ENCODE measurements at regions not wholly inside any gene's neighbourhood (a gene's known extent, or its start where the extent isn't known, plus 50 kb on each side); places are given as distances from the start of the nearest gene placed in this dataset.
A peak's percentile ranks its signal among the peaks of the same experiment; 100 is the strongest.

DNA sequence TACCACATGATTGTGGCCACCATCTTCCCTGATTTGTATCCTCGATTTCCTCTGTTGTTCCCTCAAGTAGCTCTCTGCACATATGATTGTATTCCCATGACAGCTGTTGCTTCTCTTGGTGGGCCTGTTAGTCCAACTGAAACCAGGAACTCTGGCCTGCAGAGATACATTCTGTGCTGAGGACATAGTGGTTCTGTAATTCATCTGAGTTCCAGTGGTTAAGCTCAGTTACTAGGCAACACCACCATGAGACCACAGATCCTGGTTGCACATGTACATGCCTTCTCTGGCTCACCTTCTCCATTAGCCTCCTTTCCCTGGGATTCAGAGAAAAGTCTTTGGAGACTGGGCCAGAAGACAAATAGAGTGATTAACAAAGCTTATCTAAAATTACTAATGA lies 172.1 kb upstream of the SLC7A11 start:
- no peaks in the 10 kb centered on the region for H3K4me1 ChIP-seq (ENCODE audit: control insufficient read depth, insufficient read depth, low read length)
- H3K9ac ChIP-seq (ENCODE audit: low read depth, low read length) = no peak overlapping the region
- no peak overlapping the region for H3K4me2 ChIP-seq (ENCODE audit: low read length)
- H3K4me3 ChIP-seq (ENCODE audit: low read length) = no peak overlapping the region
- no peaks in the 10 kb centered on the region for H3K36me3 ChIP-seq (ENCODE audit: insufficient read depth, low read length)
- no peaks in the 10 kb centered on the region for H3K27me3 ChIP-seq (ENCODE audit: control insufficient read depth, insufficient read depth, low read length)
- no peaks in the 10 kb centered on the region for H3K9me3 ChIP-seq (replicated peaks; ENCODE audit: low read length)

DNA sequence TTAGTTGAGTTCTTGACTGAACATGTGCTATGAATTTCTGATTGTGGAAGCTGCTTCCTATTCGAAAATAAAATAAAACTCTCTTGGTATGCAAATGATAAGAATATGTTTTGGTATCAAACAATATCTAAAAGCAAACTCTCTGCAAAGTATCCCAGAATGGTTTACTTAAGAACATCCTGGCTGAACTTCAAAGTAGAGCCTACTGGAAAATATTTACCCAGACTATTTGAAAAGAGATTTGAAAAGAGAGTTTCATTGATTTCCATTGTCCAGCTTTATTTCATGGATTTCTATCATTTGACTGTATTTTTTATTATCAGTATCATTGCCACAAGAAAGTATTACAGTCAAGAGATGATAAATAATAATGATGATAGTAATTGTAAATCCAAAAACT lies 171.1 kb upstream of the SLC7A11 start:
- no peak overlapping the region for H3K4me3 ChIP-seq (ENCODE audit: low read length)
- H3K9ac ChIP-seq (ENCODE audit: low read depth, low read length) = no peak overlapping the region
- H3K4me2 ChIP-seq (ENCODE audit: low read length) = no peak overlapping the region
- H3K36me3 ChIP-seq (ENCODE audit: insufficient read depth, low read length) = no peaks in the 10 kb centered on the region
- no peaks in the 10 kb centered on the region for H3K27me3 ChIP-seq (ENCODE audit: control insufficient read depth, insufficient read depth, low read length)
- H3K4me1 ChIP-seq (ENCODE audit: control insufficient read depth, insufficient read depth, low read length) = no peaks in the 10 kb centered on the region
- no peaks in the 10 kb centered on the region for H3K9me3 ChIP-seq (replicated peaks; ENCODE audit: low read length)

DNA sequence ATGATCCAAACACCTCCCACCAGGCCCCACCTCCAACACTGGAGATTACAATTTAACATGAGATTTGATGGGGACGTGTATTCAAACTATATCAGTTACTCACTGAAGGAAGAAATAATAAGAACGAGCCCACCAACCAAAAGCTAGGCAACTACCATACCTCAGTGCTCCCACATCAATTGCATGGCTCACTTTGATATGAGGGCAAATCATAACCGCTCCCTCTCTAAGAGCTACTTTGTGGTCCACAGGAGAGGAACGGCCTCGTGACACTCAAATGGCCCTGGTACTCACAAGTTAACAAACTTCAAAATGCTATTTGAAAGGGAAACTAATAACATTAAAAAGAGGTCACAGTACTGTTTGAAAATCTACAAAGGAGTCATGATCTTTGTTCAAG lies 170.7 kb upstream of the SLC7A11 start:
- H3K4me1 ChIP-seq (ENCODE audit: control insufficient read depth, insufficient read depth, low read length) = no peaks in the 10 kb centered on the region

DNA sequence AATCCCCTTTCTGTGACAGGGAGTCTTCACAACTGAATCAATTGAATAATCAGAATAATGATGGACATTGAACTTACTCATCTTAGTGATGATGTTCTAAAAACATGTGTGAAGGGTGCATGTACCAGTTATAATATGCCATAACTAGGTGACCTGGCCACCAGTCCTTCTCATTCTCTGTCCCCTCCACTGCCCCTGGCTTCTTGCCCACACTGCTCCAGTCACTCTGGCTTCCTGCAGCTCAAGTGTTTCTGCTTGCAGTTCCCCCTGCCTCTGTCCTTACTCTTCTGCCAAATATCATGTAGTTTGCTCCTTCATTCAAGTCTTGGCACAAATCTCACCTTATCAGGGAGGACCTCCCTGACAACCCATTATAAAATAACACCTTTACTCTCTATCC lies 168.1 kb upstream of the SLC7A11 start:
- Histone ChIP-seq H3K4me2 (ENCODE audit: low read length) (no peak overlapping the region), H3K9me3 (replicated peaks; ENCODE audit: low read length) (no peaks in the 10 kb centered on the region), H3K4me3 (ENCODE audit: low read length) (no peak overlapping the region), H3K27me3 (ENCODE audit: control insufficient read depth, insufficient read depth, low read length) (no peaks in the 10 kb centered on the region), H3K4me1 (ENCODE audit: control insufficient read depth, insufficient read depth, low read length) (peaks cover 19% of the 10 kb centered on the region), H3K9ac (ENCODE audit: low read depth, low read length) (no peak overlapping the region), H3K36me3 (ENCODE audit: insufficient read depth, low read length) (no peaks in the 10 kb centered on the region)

More for the DNA sequence above, 170.7 kb upstream of the SLC7A11 start:
- Histone ChIP-seq H3K36me3 (ENCODE audit: insufficient read depth, low read length) (no peaks in the 10 kb centered on the region), H3K9me3 (replicated peaks; ENCODE audit: low read length) (no peaks in the 10 kb centered on the region), H3K4me2 (ENCODE audit: low read length) (no peak overlapping the region), H3K4me3 (ENCODE audit: low read length) (no peak overlapping the region), H3K9ac (ENCODE audit: low read depth, low read length) (no peak overlapping the region), H3K27me3 (ENCODE audit: control insufficient read depth, insufficient read depth, low read length) (no peaks in the 10 kb centered on the region)

DNA sequence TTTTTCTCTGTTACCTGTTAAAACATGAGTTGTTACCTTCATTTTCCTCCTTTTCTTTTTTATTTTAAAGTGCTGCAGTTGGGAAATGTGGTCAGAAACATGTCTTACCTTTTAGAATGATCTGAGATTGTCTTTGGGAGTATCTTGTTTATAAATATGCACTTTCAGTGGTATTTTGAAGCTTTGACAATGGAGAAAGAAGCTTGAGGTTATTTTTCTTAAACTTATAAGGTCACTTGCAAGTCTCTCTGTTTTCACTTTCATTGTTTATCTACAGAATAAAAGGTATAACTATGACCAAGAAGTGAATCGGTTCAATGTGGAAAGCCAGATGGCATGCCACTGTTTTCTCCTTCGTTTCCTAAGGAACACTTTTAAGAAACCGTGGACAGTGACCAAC lies 167.5 kb upstream of the SLC7A11 start:
- Histone ChIP-seq H3K9me3 (replicated peaks; ENCODE audit: low read length) (no peaks in the 10 kb centered on the region), H3K9ac (ENCODE audit: low read depth, low read length) (no peak overlapping the region), H3K36me3 (ENCODE audit: insufficient read depth, low read length) (no peaks in the 10 kb centered on the region), H3K4me2 (ENCODE audit: low read length) (no peak overlapping the region), H3K4me3 (ENCODE audit: low read length) (no peak overlapping the region), H3K27me3 (ENCODE audit: control insufficient read depth, insufficient read depth, low read length) (no peaks in the 10 kb centered on the region), H3K4me1 (ENCODE audit: control insufficient read depth, insufficient read depth, low read length) (peaks cover 23% of the 10 kb centered on the region)

DNA sequence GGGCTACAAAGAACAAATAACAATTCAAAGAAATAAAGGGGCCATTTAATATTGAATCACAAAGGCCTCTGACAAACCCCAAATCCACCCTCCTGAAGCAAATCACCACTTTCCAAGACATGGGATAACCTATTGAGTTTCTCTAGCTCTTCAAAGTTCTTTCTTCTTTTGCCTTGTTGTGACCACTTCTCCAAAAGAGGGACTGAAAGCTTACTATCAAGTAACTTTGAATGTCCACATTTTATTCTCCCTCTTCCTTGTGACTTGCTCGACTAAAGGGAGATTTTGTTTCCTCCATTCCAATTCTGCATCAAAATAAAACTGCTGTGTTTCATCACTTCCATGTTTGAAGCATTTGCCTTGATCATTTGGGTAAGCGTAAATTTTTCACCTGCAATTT lies 166.6 kb upstream of the SLC7A11 start:
- Histone ChIP-seq H3K9me3 (replicated peaks; ENCODE audit: low read length) (no peaks in the 10 kb centered on the region), H3K9ac (ENCODE audit: low read depth, low read length) (no peak overlapping the region), H3K4me1 (ENCODE audit: control insufficient read depth, insufficient read depth, low read length) (peaks cover 23% of the 10 kb centered on the region), H3K36me3 (ENCODE audit: insufficient read depth, low read length) (no peaks in the 10 kb centered on the region), H3K4me3 (ENCODE audit: low read length) (no peak overlapping the region), H3K4me2 (ENCODE audit: low read length) (no peak overlapping the region), H3K27me3 (ENCODE audit: control insufficient read depth, insufficient read depth, low read length) (no peaks in the 10 kb centered on the region)

DNA sequence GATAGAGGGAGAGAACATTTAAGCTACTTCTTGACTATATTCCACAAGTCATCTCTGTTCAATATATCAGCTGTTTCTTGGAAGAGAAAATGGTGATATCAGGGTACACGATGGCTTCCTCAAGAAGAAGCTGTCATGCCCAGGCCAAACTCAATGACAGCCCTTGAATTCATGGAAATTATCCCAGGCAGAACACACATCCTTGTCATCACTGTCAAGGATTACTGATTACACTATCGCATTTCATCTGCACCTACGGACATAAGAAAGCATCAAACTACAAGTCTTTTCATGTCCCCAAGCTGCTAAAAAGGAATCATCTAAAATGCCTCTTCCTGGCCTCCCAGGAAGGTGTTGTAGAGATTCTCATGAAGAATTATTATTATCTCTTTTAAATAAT lies 165.2 kb upstream of the SLC7A11 start:
- Histone ChIP-seq H3K27me3 (ENCODE audit: control insufficient read depth, insufficient read depth, low read length) (no peaks in the 10 kb centered on the region), H3K4me1 (ENCODE audit: control insufficient read depth, insufficient read depth, low read length) (peaks cover 23% of the 10 kb centered on the region), H3K9ac (ENCODE audit: low read depth, low read length) (no peak overlapping the region), H3K9me3 (replicated peaks; ENCODE audit: low read length) (no peaks in the 10 kb centered on the region), H3K4me2 (ENCODE audit: low read length) (no peak overlapping the region), H3K4me3 (ENCODE audit: low read length) (no peak overlapping the region), H3K36me3 (ENCODE audit: insufficient read depth, low read length) (no peaks in the 10 kb centered on the region)

DNA sequence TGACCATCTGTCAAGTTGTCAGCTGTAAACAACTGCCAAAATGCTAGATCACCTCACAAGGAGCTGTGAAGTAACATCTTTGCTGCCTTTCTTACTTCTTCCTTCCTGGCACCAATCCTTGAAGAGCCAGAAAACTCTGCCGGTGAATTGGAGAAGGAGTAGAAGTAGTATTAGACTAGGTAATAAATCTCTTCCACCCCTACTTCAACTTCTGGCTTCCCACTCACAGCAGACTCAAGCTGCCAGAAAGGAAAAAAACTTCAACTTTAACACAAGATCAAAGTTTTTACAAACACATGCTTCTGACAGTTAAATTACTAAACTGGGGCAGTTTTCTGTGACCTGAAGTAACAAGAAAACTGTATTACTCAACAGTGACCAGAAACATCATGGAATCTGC lies 164.7 kb upstream of the SLC7A11 start:
- Histone ChIP-seq H3K9ac (ENCODE audit: low read depth, low read length) (no peak overlapping the region), H3K4me3 (ENCODE audit: low read length) (no peak overlapping the region), H3K27me3 (ENCODE audit: control insufficient read depth, insufficient read depth, low read length) (no peaks in the 10 kb centered on the region), H3K36me3 (ENCODE audit: insufficient read depth, low read length) (no peaks in the 10 kb centered on the region), H3K9me3 (replicated peaks; ENCODE audit: low read length) (no peaks in the 10 kb centered on the region), H3K4me2 (ENCODE audit: low read length) (no peak overlapping the region), H3K4me1 (ENCODE audit: control insufficient read depth, insufficient read depth, low read length) (peaks cover 23% of the 10 kb centered on the region)

DNA sequence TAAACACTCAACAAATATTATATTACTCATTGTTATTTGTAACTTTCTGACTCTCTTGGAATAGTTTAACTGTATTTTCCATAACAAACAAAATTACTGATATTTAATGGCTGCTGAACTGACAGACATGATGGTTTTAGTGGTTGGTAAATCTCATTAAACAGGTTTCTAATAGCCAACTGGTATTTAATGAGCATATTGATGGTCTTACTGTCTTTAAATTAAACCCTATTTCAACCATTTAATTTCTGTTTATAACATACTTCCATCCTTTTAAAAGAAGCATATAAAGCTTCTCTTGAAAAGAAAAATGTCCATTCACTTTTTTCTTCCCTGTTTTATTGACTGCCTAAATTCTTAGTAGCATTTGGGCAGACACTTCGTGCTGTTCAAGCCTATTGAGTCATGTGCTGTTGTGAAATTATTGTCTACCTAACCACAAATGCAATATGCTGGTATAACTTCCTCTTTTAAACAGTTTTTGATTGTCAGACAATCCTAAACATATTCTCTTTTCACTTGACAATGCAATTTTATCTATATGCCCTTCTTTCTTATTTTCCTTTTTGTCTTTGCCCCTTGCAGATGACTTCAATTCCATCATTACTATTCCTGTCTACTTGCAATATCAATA lies 163.9 kb upstream of the SLC7A11 start:
- H3K4me3 ChIP-seq (ENCODE audit: low read length) = no peak overlapping the region
- H3K27me3 ChIP-seq (ENCODE audit: control insufficient read depth, insufficient read depth, low read length) = no peaks in the 10 kb centered on the region
- no peaks in the 10 kb centered on the region for H3K9me3 ChIP-seq (replicated peaks; ENCODE audit: low read length)
- peaks cover 23% of the 10 kb centered on the region for H3K4me1 ChIP-seq (ENCODE audit: control insufficient read depth, insufficient read depth, low read length)
- peak overlapping the region; percentile 13 for H3K4me2 ChIP-seq (ENCODE audit: low read length)
- no peak overlapping the region for H3K9ac ChIP-seq (ENCODE audit: low read depth, low read length)
- H3K36me3 ChIP-seq (ENCODE audit: insufficient read depth, low read length) = no peaks in the 10 kb centered on the region

DNA sequence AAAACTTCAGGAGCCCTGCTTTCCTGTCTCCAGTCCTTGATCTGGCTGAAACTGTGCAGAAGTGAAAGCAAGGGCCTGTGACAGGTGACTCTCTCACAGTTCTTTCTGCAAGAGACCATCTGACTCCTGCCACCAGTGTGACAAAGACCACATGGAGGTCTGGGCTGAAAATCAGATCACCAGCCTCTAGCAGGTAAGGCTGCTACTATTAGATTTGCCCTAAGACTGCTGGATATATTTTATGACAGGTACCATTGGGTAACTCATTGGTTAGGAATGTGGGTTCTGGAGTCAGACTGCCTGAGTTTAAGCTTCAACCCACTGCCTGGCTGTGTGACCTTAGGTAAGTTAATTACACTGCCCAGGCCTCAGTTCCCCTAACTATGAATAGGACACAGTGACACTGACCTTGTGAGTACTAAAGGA lies 163.3 kb upstream of the SLC7A11 start:
- no peak overlapping the region for H3K9ac ChIP-seq (ENCODE audit: low read depth, low read length)
- H3K36me3 ChIP-seq (ENCODE audit: insufficient read depth, low read length) = no peaks in the 10 kb centered on the region
- H3K27me3 ChIP-seq (ENCODE audit: control insufficient read depth, insufficient read depth, low read length) = no peaks in the 10 kb centered on the region
- H3K4me1 ChIP-seq (ENCODE audit: control insufficient read depth, insufficient read depth, low read length) = peaks cover 23% of the 10 kb centered on the region
- no peak overlapping the region for H3K4me3 ChIP-seq (ENCODE audit: low read length)
- no peaks in the 10 kb centered on the region for H3K9me3 ChIP-seq (replicated peaks; ENCODE audit: low read length)
- H3K4me2 ChIP-seq (ENCODE audit: low read length) = no peak overlapping the region

DNA sequence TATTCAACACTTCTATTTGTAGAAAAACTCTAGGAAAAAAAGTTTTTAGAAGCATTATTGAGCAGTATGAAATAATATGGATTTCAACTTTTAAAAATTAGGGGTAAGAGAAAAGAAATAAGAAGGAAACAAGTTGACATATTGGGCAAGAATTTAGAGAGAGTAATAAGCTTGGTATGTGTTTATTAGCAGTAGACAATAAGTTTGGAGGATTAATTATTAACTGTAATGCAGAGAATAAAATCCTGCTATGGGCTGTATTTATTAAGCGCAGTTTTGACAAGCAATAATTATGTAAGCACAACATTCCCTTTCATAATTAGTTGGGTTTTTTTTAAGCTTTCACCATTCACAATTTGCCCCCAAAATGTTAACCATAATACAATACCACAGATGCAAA lies 162.7 kb upstream of the SLC7A11 start:
- Histone ChIP-seq H3K9me3 (replicated peaks; ENCODE audit: low read length) (no peaks in the 10 kb centered on the region), H3K27me3 (ENCODE audit: control insufficient read depth, insufficient read depth, low read length) (no peaks in the 10 kb centered on the region), H3K4me3 (ENCODE audit: low read length) (no peak overlapping the region), H3K4me2 (ENCODE audit: low read length) (no peak overlapping the region), H3K4me1 (ENCODE audit: control insufficient read depth, insufficient read depth, low read length) (peaks cover 23% of the 10 kb centered on the region), H3K36me3 (ENCODE audit: insufficient read depth, low read length) (no peaks in the 10 kb centered on the region), H3K9ac (ENCODE audit: low read depth, low read length) (no peak overlapping the region)

DNA sequence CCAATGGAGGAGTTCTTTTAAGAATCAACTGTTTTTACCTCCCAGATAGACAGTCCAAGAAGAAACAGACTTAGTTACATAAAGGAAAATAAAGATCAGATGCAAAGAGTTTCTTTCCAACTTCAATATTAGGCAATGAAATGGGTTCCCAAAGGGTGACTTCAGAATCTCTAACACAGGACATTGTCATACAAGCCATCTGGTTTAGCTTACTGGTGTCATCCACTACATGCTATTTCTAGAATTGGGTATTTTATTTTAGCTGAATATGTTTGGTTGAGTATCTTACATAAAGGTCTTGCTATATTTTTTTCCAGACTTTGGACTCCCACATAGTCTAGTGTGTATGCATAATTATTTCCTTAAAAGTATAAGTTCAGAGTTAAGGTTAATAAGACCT lies 162.1 kb upstream of the SLC7A11 start:
- Histone ChIP-seq H3K4me2 (ENCODE audit: low read length) (no peak overlapping the region), H3K36me3 (ENCODE audit: insufficient read depth, low read length) (no peaks in the 10 kb centered on the region), H3K4me3 (ENCODE audit: low read length) (no peak overlapping the region), H3K27me3 (ENCODE audit: control insufficient read depth, insufficient read depth, low read length) (no peaks in the 10 kb centered on the region), H3K9ac (ENCODE audit: low read depth, low read length) (no peak overlapping the region), H3K4me1 (ENCODE audit: control insufficient read depth, insufficient read depth, low read length) (peaks cover 23% of the 10 kb centered on the region), H3K9me3 (replicated peaks; ENCODE audit: low read length) (no peaks in the 10 kb centered on the region)
